A549 (cell line): ENCODE measurements at regions not wholly inside any gene's neighbourhood (a gene's known extent, or its start where the extent isn't known, plus 50 kb on each side); places are given as distances from the start of the nearest gene placed in this dataset.

ENCODE experiments used
- ATAC-seq, 2 experiments: fragments of 200-7000 bp in 1 of 2; fragments of >200 bp in 1 of 2; cut with Nextera tagmentation in 1 of 2; cut with Tn5 transposase in 1 of 2; 3 replicates each; pipeline versions ENCODE4 v1.8.0 to v1.9.1; 2018 to 2020; ENCODE audit warnings: mild to moderate bottlenecking in 1 of 2, moderate library complexity in 1 of 2
- CTCF ChIA-PET: fragments of 300-600 bp; sonication (Branson Sonifier 250); formaldehyde crosslinking; extraction: SDS; loops from one replicate; lab custom pipeline; 2021; ENCODE audit warnings: antibody characterized with exemption, inconsistent platforms; lab: Yijun Ruan, JAX
- POLR2A ChIA-PET: fragments of 350-600 bp; formaldehyde crosslinking; extraction: SDS; loops from one replicate; lab custom pipeline; 2021; ENCODE audit warnings: antibody characterized with exemption, inconsistent platforms; lab: Yijun Ruan, JAX
- DNase-seq, 2 experiments: peaks; one replicate each; pipeline versions ENCODE4 v3.0.0 to v3.0.0-alpha.2; 2011 to 2016; ENCODE audit warnings: low read depth in 1 of 2, low spot score in 1 of 2
- FAIRE-seq: peaks from 2 replicates; lab custom pipeline; 2011; peaks lifted over from hg19 to GRCh38; lab: Jason Lieb, UNC
- H3K27ac ChIP-seq, 2 experiments: fragments of >200 bp; sonication (Bioruptor Twin); formaldehyde crosslinking; 3 replicates each; pipeline ENCODE4 v1.5.1; 2016 to 2017
- H3K4me1 ChIP-seq: fragments of >200 bp; sonication (Bioruptor Twin); formaldehyde crosslinking; 3 replicates; pipeline ENCODE4 v1.6.1; 2016
- H3K4me2 ChIP-seq: fragments of >200 bp; sonication (Bioruptor Twin); formaldehyde crosslinking; 3 replicates; pipeline ENCODE4 v1.6.1; 2016
- H3K4me3 ChIP-seq: fragments of >200 bp; sonication (Bioruptor Twin); formaldehyde crosslinking; 3 replicates; pipeline ENCODE4 v1.5.1; 2016
- H3K9me3 ChIP-seq: fragments of >200 bp; sonication (Bioruptor Twin); formaldehyde crosslinking; 3 replicates; pipeline ENCODE4 v1.6.1; 2016
- CBX8 ChIP-seq: fragments of 200-600 bp; sonication (generic); IDR thresholded peaks from 2 replicates; pipeline ENCODE4 v1.6.1; 2016
- CEBPB ChIP-seq, 2 experiments: fragments of >200 bp in 1 of 2; sonication (Bioruptor Twin) in 1 of 2; formaldehyde crosslinking in 1 of 2; IDR thresholded peaks; 2 replicates each; pipeline ENCODE4 v1.6.1; 2012 to 2016
- EHMT2 ChIP-seq: fragments of 200-600 bp; sonication (generic); IDR thresholded peaks from 2 replicates; pipeline ENCODE4 v1.6.1; 2016; ENCODE audit warnings: antibody characterized with exemption, low read depth, mild to moderate bottlenecking, moderate library complexity
- FOSB ChIP-seq: fragments of 250-450 bp; sonication (Bioruptor Pico); IDR thresholded peaks from 2 replicates; pipeline ENCODE4 v1.5.0; 2020; ENCODE audit warnings: mild to moderate bottlenecking, moderate library complexity
- FOSL2 ChIP-seq, 2 experiments: fragments of 450-650 bp in 1 of 2; fragments of >200 bp in 1 of 2; sonication (Bioruptor Twin) in 1 of 2; formaldehyde crosslinking; IDR thresholded peaks; 2 replicates each; pipeline versions ENCODE4 v1.5.0 to v1.6.1; 2016 to 2020; ENCODE audit warnings: mild to moderate bottlenecking in 1 of 2, moderate library complexity in 1 of 2
- GATA3 ChIP-seq: IDR thresholded peaks from 2 replicates; pipeline ENCODE4 v1.6.1; 2012; ENCODE audit warnings: borderline replicate concordance
- HEYL ChIP-seq: fragments of 250-450 bp; sonication (Bioruptor Pico); IDR thresholded peaks from 2 replicates; pipeline ENCODE4 v1.8.0; 2021; ENCODE audit warnings: mild to moderate bottlenecking, moderate library complexity
- HOXA7 ChIP-seq: fragments of 250-450 bp; sonication (Bioruptor Pico); IDR thresholded peaks from 2 replicates; pipeline ENCODE4 v1.5.0; 2020; ENCODE audit warnings: mild to moderate bottlenecking, moderate library complexity
- HOXB13 ChIP-seq: fragments of 250-450 bp; sonication (Bioruptor Pico); IDR thresholded peaks from 2 replicates; pipeline ENCODE4 v1.5.0; 2020; ENCODE audit warnings: low read depth, mild to moderate bottlenecking, moderate library complexity
- HOXB5 ChIP-seq: fragments of 250-450 bp; sonication (Bioruptor Pico); IDR thresholded peaks from 2 replicates; pipeline ENCODE4 v1.5.0; 2020; ENCODE audit warnings: mild to moderate bottlenecking, moderate library complexity
- JUN ChIP-seq, 2 experiments: fragments of >200 bp; sonication (Bioruptor Twin); formaldehyde crosslinking; IDR thresholded peaks; 2 replicates in 1 of 2; 3 replicates in 1 of 2; pipeline ENCODE4 v1.6.1; 2016 to 2017
- JUNB ChIP-seq: fragments of >200 bp; sonication (Bioruptor Twin); formaldehyde crosslinking; IDR thresholded peaks from 2 replicates; pipeline ENCODE4 v1.6.1; 2016
- KDM5A ChIP-seq: fragments of 200-600 bp; sonication (generic); IDR thresholded peaks from 2 replicates; pipeline ENCODE4 v1.6.1; 2016; ENCODE audit warnings: antibody characterized with exemption, mild to moderate bottlenecking
- MAFK ChIP-seq: fragments of 450-650 bp; IDR thresholded peaks from 2 replicates; pipeline ENCODE4 v1.6.1; 2014; ENCODE audit not compliant: partially characterized antibody
- MYC ChIP-seq: IDR thresholded peaks from 2 replicates; pipeline ENCODE4 v1.6.1; 2012; ENCODE audit warnings: mild to moderate bottlenecking, inconsistent platforms, low read length, improper control_type of control experiment, borderline replicate concordance
- NFE2L2 ChIP-seq: fragments of 150-350 bp; conservative IDR thresholded peaks from 2 replicates; pipeline ENCODE4 v1.6.1; 2014; ENCODE audit warnings: low read length
- NPAS2 ChIP-seq: fragments of 250-450 bp; sonication (Bioruptor Pico); IDR thresholded peaks from 2 replicates; pipeline ENCODE4 v1.8.0; 2022; ENCODE audit warnings: mild to moderate bottlenecking, moderate library complexity, borderline replicate concordance
- NR3C1 ChIP-seq: fragments of >200 bp; sonication (Bioruptor Twin); formaldehyde crosslinking; IDR thresholded peaks from 3 replicates; pipeline ENCODE4 v1.6.1; 2017
- PBX3 ChIP-seq: IDR thresholded peaks from 2 replicates; pipeline ENCODE4 v1.6.1; 2012
- PHF8 ChIP-seq: fragments of 200-600 bp; sonication (generic); IDR thresholded peaks from 2 replicates; pipeline ENCODE4 v1.6.1; 2016; ENCODE audit warnings: low read depth, mild to moderate bottlenecking, antibody characterized with exemption, moderate library complexity, borderline replicate concordance
- RARB ChIP-seq: fragments of 250-450 bp; sonication (Bioruptor Pico); IDR thresholded peaks from 2 replicates; pipeline ENCODE4 v1.8.0; 2021; ENCODE audit warnings: mild to moderate bottlenecking, moderate library complexity
- RCOR1 ChIP-seq: fragments of 150-350 bp; IDR thresholded peaks from 2 replicates; pipeline ENCODE4 v1.6.1; 2014; ENCODE audit warnings: antibody characterized with exemption, low read length, low read depth
- RNF2 ChIP-seq: fragments of 200-600 bp; sonication (generic); IDR thresholded peaks from 2 replicates; pipeline ENCODE4 v1.6.1; 2016; ENCODE audit warnings: low read depth, mild to moderate bottlenecking, antibody characterized with exemption, moderate library complexity, borderline replicate concordance
- SMC3 ChIP-seq: fragments of >200 bp; sonication (Bioruptor Twin); formaldehyde crosslinking; IDR thresholded peaks from 3 replicates; pipeline ENCODE4 v1.6.1; 2018; ENCODE audit warnings: inconsistent platforms
- SREBF2 ChIP-seq: fragments of 450-650 bp; IDR thresholded peaks from 2 replicates; pipeline ENCODE4 v1.6.1; 2014; ENCODE audit warnings: mild to moderate bottlenecking, moderate library complexity
- ZC3H11A ChIP-seq: fragments of 450-650 bp; IDR thresholded peaks from 2 replicates; pipeline ENCODE4 v1.6.1; 2014; ENCODE audit warnings: antibody characterized with exemption, mild to moderate bottlenecking
- ZNF302 ChIP-seq: fragments of 250-450 bp; sonication (Bioruptor Pico); IDR thresholded peaks from 2 replicates; pipeline ENCODE4 v1.9.0; 2021; ENCODE audit warnings: inconsistent platforms, mild to moderate bottlenecking, moderate library complexity
- ZSCAN20 ChIP-seq: fragments of 250-450 bp; sonication (Bioruptor Pico); IDR thresholded peaks from 2 replicates; pipeline ENCODE4 v1.8.0; 2022; ENCODE audit warnings: mild to moderate bottlenecking, moderate library complexity
- WGBS: methylation state at CpG from one replicate; pipeline ENCODE4 v1.1.6; 2017; ENCODE audit errors: missing lambda C conversion rate; 5-methylcytosine and 5-hydroxymethylcytosine counted together
- TF ChIP-seq, protein P1 (sequence below): fragments of 250-450 bp; sonication (Bioruptor Pico); IDR thresholded peaks from 2 replicates; pipeline ENCODE4 v1.5.0; 2020; ENCODE audit warnings: low read depth, mild to moderate bottlenecking, moderate library complexity
- TF ChIP-seq, protein P2 (sequence below): IDR thresholded peaks from 2 replicates; pipeline ENCODE4 v1.6.1; 2012

DNA sequence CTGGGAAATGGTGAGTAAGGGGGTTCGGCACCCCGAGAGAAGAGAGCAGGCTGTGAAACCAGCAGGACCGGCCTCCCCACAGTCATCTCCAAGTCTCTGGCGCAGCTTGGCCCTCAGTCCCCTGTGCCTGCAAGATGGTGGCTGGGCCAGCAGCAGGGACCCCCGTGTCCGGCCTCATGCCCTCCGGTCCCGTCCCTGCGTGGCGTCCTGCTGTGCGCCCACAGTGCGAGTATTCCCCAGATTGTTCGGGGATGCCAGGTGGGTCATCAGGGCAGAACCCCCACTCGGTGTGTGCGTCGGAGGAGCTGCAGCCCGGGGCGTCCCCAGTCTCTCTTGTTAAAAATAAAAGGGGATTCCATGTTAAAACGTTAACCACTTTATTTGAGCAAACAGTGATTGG is 216.9 kb upstream of the ALG10B start:
- no peaks in the 10 kb centered on the region; the same call in 2 of the 3 replicates for H3K9me3 ChIP-seq
- WGBS, result 72% methylated on average over 17 of the region's 19 CpGs
- no peak for FAIRE-seq
- no peak for DNase-seq
- POLR2A ChIA-PET, result no interaction called here
- H3K4me1 ChIP-seq, result peaks cover 26% of the 10 kb centered on the region
- no peak for ATAC-seq
- H3K4me3 ChIP-seq, result no peak overlapping the region
- CTCF ChIA-PET, result interaction anchor here (1.5 kb wide), 1 partner anchor 10 kb away, joined by 4 read pairs; no protein-coding TSS in a partner anchor
- TF ChIP-seq ZSCAN20 (CRISPR knock-in tag) (no peak), HOXA7 (no peak), ZNF302 (CRISPR knock-in tag) (no peak), EHMT2 (no peak), HOXB5 (CRISPR knock-in tag) (no peak), SREBF2 (no peak), HEYL (CRISPR knock-in tag) (no peak), JUN (IDR thresholded peaks at IDR 0.05) (no peak), MYC (no peak), HOXB13 (CRISPR knock-in tag) (no peak), JUNB (no peak), ZC3H11A (no peak), MAFK (no peak), NFE2L2 (no peak), GATA3 (no peak), PBX3 (no peak)
- TF ChIP-seq, protein P1, sequence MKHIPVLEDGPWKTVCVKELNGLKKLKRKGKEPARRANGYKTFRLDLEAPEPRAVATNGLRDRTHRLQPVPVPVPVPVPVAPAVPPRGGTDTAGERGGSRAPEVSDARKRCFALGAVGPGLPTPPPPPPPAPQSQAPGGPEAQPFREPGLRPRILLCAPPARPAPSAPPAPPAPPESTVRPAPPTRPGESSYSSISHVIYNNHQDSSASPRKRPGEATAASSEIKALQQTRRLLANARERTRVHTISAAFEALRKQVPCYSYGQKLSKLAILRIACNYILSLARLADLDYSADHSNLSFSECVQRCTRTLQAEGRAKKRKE (CRISPR knock-in tag), result no peak
- H3K27ac ChIP-seq, result no peak overlapping the region
- H3K4me2 ChIP-seq, result no peak overlapping the region

DNA sequence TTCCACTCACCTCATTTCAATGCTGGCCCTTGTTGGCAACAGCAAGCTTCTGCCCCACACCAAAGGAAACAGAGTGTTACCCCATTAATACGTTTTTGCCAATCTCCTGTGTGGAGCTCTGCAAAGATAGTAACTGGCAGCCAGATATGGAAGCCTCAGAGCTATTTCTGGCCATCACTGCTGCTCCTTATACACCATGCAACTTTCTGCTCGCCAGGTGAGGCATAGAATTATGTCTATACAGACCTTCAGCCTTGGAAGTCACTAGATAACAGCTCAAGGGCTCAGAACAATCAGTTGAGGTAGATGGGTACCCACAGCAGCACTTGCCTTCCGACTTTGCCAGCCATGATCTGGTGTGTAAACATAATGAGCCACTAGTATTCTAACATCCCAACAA is 214.8 kb upstream of the ALG10B start:
- no peak for TF ChIP-seq SMC3
- no peak for TF ChIP-seq CBX8
- no peak for TF ChIP-seq RARB (CRISPR knock-in tag)
- DNase-seq, result no peak
- Histone ChIP-seq H3K4me2 (peak overlapping the region; percentile 40), H3K9me3 (no peaks in the 10 kb centered on the region; the same call in 2 of the 3 replicates), H3K4me1 (peaks cover 26% of the 10 kb centered on the region), H3K27ac (peak overlapping the region; percentile 51 to 80; a peak in 5 of 6 replicates), H3K4me3 (no peak overlapping the region)
- FAIRE-seq, result no peak
- POLR2A ChIA-PET, result no interaction called here
- CTCF ChIA-PET, result interaction anchor here (1.0 to 1.4 kb wide), 2 partner anchors 16 to 34 kb away, joined by 3 read pairs; no protein-coding TSS in a partner anchor
- peak; percentile 54 to 66; a peak in 4 of 6 replicates for ATAC-seq
- WGBS, result 16% methylated on average over 3 of the region's 3 CpGs

DNA sequence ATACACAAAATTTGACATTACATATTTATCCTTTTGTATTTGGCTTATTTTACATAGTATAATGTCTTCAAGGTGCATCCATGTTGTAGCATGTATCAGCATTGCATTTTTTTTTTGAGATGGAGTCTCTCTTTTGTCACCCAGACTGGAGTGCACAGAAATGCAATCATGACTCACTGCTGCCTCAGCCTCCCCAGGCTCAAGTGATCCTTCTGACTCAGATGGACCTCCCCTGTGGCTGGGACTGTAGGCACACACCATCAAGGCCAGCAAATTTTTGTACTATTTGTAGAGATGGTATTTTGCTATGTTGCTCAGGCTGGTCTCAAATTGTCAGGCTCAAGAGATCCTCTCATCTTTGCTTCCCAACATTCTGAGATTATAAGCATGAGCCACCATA is 214.4 kb upstream of the ALG10B start:
- no peak overlapping the region for H3K4me3 ChIP-seq
- ATAC-seq (peak; percentile 82 to 96), DNase-seq (peak in 1 of 2 experiments; percentile 45), FAIRE-seq (no peak)
- no peaks in the 10 kb centered on the region; the same call in 2 of the 3 replicates for H3K9me3 ChIP-seq
- H3K27ac ChIP-seq, result peak overlapping the region; percentile 51 to 80; a peak in 5 of 6 replicates
- ChIA-PET POLR2A (no interaction called here), CTCF (interaction anchor here (1.0 to 1.4 kb wide), 2 partner anchors 17 to 35 kb away, joined by 3 read pairs; no protein-coding TSS in a partner anchor)
- peak overlapping the region; percentile 40 for H3K4me2 ChIP-seq
- H3K4me1 ChIP-seq, result peaks cover 26% of the 10 kb centered on the region
- peak; percentile 69 for TF ChIP-seq JUNB
- no peak for TF ChIP-seq ZSCAN20 (CRISPR knock-in tag)
- TF ChIP-seq, protein P2, sequence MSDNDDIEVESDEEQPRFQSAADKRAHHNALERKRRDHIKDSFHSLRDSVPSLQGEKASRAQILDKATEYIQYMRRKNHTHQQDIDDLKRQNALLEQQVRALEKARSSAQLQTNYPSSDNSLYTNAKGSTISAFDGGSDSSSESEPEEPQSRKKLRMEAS, result peak; percentile 42; the same call in 1 of the 2 replicates
- TF ChIP-seq CEBPB (IDR thresholded peaks at IDR 0.05), result 0 out of 4 replicates have a peak, but pooled peaks of 1 of the 2 experiments have one; percentile 14
- no peak for TF ChIP-seq RCOR1
- no peak for TF ChIP-seq KDM5A
- peak; percentile 72 for TF ChIP-seq FOSL2 (IDR thresholded peaks at IDR 0.05)
- peak; percentile 28; the same call in 1 of the 2 replicates for TF ChIP-seq FOSL2 (CRISPR knock-in tag; IDR thresholded peaks at IDR 0.05)
- no peak for TF ChIP-seq NPAS2
- TF ChIP-seq FOSB, result no peak
- no peak for TF ChIP-seq SREBF2
- no peak for TF ChIP-seq NR3C1
- TF ChIP-seq GATA3, result peak; percentile 40; the same call in 1 of the 2 replicates
- TF ChIP-seq PHF8, result no peak
- 0 out of 3 replicates have a peak, but pooled peaks have one; percentile 11 for TF ChIP-seq SMC3
- TF ChIP-seq RNF2, result no peak
